ENCODE measurements at regions not wholly inside any gene's neighbourhood (a gene's known extent, or its start where the extent isn't known, plus 50 kb on each side); places are given as distances from the start of the nearest gene placed in this dataset.
"Not testable (repeated sequence)": the region's sequence is repeated elsewhere in the genome, so short reads cannot be mapped to it uniquely, and the experiment has no call there.

DNA sequence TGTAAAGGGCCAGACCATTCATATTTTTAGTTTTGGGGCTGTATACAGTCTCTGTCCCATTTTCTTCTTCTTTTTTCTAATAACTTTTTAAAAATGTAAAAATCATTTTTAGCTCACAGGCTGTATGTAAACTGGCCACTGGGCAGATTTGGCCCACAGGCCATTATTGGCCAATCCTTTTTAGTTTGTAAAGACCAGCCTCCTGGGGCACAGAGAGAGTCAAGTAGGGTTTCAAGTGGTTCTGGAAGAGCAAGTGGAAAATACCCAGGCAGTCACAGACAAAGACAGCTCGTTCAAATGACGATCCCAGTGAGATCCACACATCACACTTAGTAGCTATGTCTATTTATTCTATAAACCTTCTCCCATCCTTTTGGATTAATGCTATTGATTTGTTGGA is 150.2 kb upstream of the ARHGAP20 start:
- FAIRE-seq, result no peak

- FAIRE-seq, result no peak
Measured at GRCh38 chr11:110860461-110860860, 148.2 kb upstream of the ARHGAP20 start.

- no peak for FAIRE-seq
Measured at GRCh38 chr11:110859998-110860397, 147.8 kb upstream of the ARHGAP20 start.

- peak; percentile 98 for FAIRE-seq
Measured at GRCh38 chr11:110859240-110859840, 147.1 kb upstream of the ARHGAP20 start.

DNA sequence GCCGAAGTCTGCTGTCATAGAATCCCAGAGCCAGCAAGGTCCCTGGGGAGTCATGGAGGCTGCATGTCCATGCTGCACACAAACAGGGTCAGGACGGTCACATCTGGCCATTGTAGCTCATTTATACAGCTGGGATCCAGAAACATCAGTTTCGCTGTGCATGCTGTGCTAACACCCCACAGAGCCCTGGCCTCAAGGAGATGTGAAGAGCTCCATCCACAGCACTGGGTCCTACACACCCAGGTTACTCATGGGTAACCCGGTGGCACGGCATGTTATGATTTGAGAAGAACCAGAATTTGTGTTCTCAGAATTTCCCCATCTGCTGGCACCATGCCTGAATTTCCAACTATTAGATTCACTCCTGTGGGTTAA is 146.3 kb upstream of the ARHGAP20 start:
- FAIRE-seq, result no peak

DNA sequence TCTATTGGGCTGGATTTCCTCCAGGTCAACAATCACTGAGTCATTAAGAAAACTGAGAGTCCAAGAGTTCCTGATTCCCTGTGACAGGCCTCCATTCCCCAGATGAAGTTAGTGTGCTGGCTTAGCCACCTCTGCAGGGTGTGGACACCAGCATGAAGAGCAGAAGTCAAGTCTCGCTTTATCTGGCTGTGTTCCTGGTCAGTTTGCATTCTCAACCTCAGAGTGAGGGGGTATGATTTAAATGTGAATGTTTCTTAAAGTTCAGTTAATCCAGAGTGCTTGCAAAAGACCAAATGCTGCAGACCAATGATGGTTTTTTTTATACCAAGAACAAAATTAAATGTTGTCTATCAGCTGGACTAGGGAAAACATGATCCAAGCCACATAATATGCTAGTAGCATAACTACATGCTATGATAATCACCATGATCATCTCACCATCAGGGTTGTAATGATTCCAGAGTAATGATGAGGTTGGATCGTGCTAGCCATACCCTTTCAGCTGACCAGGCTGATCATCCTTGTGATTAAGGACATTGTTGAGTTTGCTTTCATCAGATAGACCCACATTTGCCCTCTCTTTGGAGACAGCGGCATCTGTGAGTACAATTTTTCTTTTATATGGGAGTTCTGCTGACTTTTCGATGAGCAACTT is 145.8 kb upstream of the ARHGAP20 start:
- FAIRE-seq, result peak; percentile 4

- FAIRE-seq, result no peak
Measured at GRCh38 chr11:110856996-110857812, 145.0 kb upstream of the ARHGAP20 start.

- FAIRE-seq, result no peak
Measured at GRCh38 chr11:110856340-110856739, 144.1 kb upstream of the ARHGAP20 start.

DNA sequence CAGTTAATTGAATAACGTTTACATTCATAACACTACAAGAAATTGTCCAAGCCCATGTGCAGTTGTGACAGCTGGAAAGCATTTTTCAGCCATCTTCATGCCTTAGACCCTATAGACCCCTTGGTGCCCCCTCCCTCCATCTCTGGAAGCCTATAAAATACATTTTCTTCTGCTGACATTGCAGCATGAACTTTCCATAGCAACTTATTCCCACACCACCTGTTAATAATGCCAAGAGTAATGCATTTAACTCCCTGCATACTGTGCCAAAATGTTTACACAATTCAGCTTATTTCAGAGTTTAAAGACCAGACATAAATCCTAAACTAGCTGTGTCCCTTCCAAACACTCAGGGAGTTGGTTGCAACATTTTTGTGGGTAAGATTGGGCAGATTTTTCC is 143.0 kb upstream of the ARHGAP20 start:
- FAIRE-seq, result no peak

DNA sequence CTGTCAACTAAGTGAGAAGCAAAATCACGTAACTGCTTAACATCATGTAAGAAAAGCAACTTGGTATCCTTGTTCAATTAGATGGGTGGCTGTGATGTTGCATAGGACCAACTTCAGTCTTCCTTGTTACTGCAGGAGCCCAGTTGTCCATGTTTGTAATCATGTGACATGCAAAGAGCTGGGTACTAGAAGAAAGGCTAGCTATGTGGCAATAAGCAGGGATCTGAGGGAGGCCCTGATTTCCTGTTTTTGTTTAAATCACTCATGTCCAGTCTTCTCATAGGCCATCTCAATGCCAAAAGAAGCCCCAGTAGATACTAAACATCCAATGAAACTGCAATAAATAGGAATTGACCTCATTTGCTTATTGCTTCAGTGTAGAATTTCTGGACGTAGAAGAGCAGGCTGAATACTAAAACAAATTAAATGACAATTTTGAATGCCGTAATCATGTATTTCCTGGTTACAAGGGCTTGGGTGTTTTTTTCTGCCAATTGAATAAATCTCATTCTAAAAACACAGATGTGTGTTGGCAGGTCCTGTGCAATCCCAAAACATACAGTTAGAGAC is 140.8 kb upstream of the ARHGAP20 start:
- no peak for FAIRE-seq

- FAIRE-seq, result no peak
Measured at GRCh38 chr11:110850846-110851245, 138.6 kb upstream of the ARHGAP20 start.

DNA sequence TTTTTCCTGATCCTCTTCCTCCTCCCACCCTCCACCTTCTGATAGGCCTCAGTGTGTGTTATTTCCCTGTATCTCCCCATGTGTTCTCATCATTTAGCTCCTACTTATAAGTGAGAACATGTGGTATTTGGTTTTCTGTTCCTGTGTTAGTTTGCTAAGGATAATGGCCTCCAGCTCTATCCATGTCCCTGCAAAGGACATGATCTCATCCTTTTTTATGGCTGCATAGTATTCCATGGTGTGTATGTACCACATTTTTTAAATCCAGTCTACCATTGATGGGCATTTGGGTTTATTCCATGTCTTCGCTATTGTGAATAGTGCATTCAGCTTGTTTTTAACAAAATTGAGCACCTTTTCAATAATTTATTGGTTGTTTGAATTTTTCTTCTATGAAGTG is 130.8 kb upstream of the ARHGAP20 start:
- FAIRE-seq, result not testable (repeated sequence)

- no peak for FAIRE-seq
Measured at GRCh38 chr11:110838808-110839207, 126.6 kb upstream of the ARHGAP20 start.

DNA sequence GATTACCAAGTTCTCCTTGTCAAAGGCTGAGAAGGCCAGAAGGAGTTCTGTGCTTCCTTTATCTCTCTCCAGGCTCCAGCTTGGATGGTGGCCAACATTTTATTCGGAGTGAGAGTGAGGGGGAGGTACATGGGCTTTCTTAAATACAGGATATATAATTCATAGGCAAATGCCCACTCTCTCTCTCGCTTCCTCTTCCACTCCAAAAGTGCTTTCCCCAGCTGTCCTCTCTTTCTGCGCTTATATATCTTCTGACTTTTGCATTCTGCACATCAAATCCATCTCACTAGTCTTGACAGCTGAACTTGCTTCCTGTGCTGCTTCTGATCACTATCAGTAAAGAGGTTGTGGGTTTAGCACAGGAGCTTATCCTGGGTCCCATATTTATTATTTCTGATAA is 125.4 kb upstream of the ARHGAP20 start:
- no peak for FAIRE-seq

GRCh38 chr11:110835106-110835505 is 122.9 kb upstream of the ARHGAP20 start:
- no peak for FAIRE-seq

GRCh38 chr11:110833033-110833484 is 120.8 kb upstream of the ARHGAP20 start:
- FAIRE-seq, result no peak

DNA sequence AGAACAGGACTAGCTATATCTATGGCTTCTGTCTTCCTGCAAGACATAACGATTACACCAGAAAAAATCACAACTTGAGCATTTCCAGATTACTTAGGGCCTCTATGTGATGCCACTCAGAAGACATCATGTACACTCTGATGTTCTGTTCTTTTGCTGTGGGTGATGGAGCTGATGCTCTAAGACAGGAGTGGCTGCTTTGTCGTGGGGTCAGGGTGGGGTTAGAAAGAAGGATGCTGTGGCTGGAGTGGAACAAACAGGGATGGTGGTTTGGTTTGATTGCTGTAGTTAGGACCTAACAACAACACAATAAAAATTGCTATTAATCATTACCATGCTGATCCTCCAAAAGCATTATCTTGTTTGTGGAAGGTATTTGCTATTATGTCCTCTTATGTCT is 120.3 kb upstream of the ARHGAP20 start:
- FAIRE-seq, result no peak

GRCh38 chr11:110832080-110832479 is 119.8 kb upstream of the ARHGAP20 start:
- no peak for FAIRE-seq

DNA sequence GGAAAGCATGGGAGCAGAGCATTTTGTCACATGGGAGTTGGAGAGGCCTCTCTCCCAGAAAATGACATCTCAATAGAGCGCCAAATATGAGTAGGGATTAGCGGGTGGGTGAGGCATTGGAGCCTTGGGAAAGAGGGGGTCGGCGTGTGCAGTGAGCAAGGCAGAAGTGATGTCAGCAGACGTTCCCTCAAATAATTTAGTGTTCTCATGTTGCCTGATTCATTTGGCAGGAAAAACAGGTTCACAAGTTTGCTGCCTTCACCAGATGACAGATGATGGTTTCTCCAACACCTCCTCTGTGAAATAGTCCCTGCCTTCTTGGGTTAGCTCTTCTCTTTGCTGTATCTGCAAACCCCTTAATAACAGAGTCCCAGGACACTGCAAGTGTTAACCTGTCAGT is 118.5 kb upstream of the ARHGAP20 start:
- no peak for FAIRE-seq

- FAIRE-seq, result no peak
Measured at GRCh38 chr11:110830344-110830743, 118.1 kb upstream of the ARHGAP20 start.

GRCh38 chr11:110829873-110830272 is 117.6 kb upstream of the ARHGAP20 start:
- no peak for FAIRE-seq

GRCh38 chr11:110828086-110828485 is 115.8 kb upstream of the ARHGAP20 start:
- FAIRE-seq, result no peak

- FAIRE-seq, result no peak
Measured at GRCh38 chr11:110827276-110827675, 115.0 kb upstream of the ARHGAP20 start.

All from endometrium (tissue), 2 donors.